Hepatocyte (in vitro differentiated cells): ENCODE measurements at regions not wholly inside any gene's neighbourhood (a gene's known extent, or its start where the extent isn't known, plus 50 kb on each side); places are given as distances from the start of the nearest gene placed in this dataset.

Experiments
- DNase-seq: peaks from one replicate; pipeline ENCODE4 v3.0.0-alpha.2; 2016; ENCODE audit warnings: low spot score
- H2AFZ ChIP-seq: fragments of 200-600 bp; sonication (generic); 2 replicates; pipeline ENCODE4 v1.6.0; 2016; ENCODE audit warnings: antibody characterized with exemption, mild to moderate bottlenecking
- H3K27ac ChIP-seq: fragments of 200-600 bp; sonication (generic); 2 replicates; pipeline ENCODE4 v1.5.1; 2016; ENCODE audit warnings: mild to moderate bottlenecking
- H3K27me3 ChIP-seq: fragments of 200-600 bp; sonication (generic); 2 replicates; pipeline ENCODE4 v1.6.1; 2016
- H3K36me3 ChIP-seq: fragments of 200-600 bp; sonication (generic); replicated peaks from 2 replicates; pipeline ENCODE4 v1.5.1; 2016; ENCODE audit warnings: low read depth; ENCODE audit not compliant: insufficient read depth
- H3K4me1 ChIP-seq: fragments of 200-600 bp; sonication (generic); 2 replicates; pipeline ENCODE4 v1.5.1; 2016; ENCODE audit warnings: mild to moderate bottlenecking, moderate library complexity; ENCODE audit not compliant: insufficient read depth
- H3K4me2 ChIP-seq: fragments of 200-600 bp; sonication (generic); 2 replicates; pipeline ENCODE4 v1.6.0; 2016
- H3K4me3 ChIP-seq: fragments of 200-600 bp; sonication (generic); 2 replicates; pipeline ENCODE4 v1.5.1; 2016; ENCODE audit warnings: mild to moderate bottlenecking
- H3K79me2 ChIP-seq: fragments of 200-600 bp; sonication (generic); 2 replicates; pipeline ENCODE4 v1.6.0; 2017; ENCODE audit warnings: mild to moderate bottlenecking
- H3K9me2 ChIP-seq: fragments of 200-600 bp; sonication (generic); replicated peaks from 2 replicates; pipeline ENCODE4 v1.6.0; 2017; ENCODE audit warnings: mild to moderate bottlenecking; ENCODE audit not compliant: insufficient read depth
- H3K9me3 ChIP-seq: fragments of 200-600 bp; sonication (generic); 2 replicates; pipeline ENCODE4 v1.5.1; 2016; ENCODE audit warnings: low read depth, mild to moderate bottlenecking
- H4K20me1 ChIP-seq: fragments of 200-600 bp; sonication (generic); 2 replicates; pipeline ENCODE4 v1.6.0; 2016; ENCODE audit warnings: mild to moderate bottlenecking; ENCODE audit not compliant: insufficient read depth, poor library complexity, severe bottlenecking
- EZH2 ChIP-seq: fragments of 200-600 bp; sonication (generic); IDR thresholded peaks from 2 replicates; pipeline ENCODE4 v1.6.1; 2016; ENCODE audit warnings: antibody characterized with exemption, mild to moderate bottlenecking, borderline replicate concordance
- EZH2phosphoT487 ChIP-seq: fragments of 200-600 bp; sonication (generic); IDR thresholded peaks from one replicate; pipeline ENCODE4 v1.6.1; 2018; ENCODE audit warnings: antibody characterized with exemption, mild to moderate bottlenecking, low read depth, moderate library complexity; ENCODE audit not compliant: unreplicated experiment, severe bottlenecking
- WGBS: methylation state at CpG from one replicate; pipeline ENCODE4 v1.1.6; 2016; ENCODE audit warnings: low lambda C conversion rate; ENCODE audit errors: missing lambda C conversion rate; 5-methylcytosine and 5-hydroxymethylcytosine counted together
- TF ChIP-seq, protein P1 (sequence below): fragments of 200-600 bp; sonication (generic); IDR thresholded peaks from 2 replicates; pipeline ENCODE4 v1.5.1; 2016; ENCODE audit warnings: antibody characterized with exemption, mild to moderate bottlenecking; ENCODE audit not compliant: poor library complexity

DNA sequence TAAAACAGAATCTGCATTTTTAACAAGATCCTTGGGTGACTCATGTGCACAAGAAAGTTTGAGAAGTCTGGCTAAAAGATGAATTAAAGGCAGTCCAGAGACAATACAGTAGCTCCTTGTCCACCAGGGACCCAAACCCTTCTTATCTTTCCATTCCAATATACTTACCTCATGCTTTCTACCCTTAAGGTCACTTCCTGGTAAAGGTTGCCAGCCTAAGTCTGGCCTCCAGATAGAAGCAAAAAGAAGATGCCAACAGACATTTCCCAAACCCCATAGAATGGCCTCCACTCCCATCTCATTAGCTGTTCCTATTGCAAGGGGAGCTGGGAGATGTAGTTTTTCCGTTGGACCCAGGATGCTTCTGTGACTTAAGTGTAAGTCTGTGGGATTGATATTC lies 101.4 kb upstream of the XYLT1 start:
- Histone ChIP-seq H3K4me3 (no peak overlapping the region), H4K20me1 (no peaks in the 10 kb centered on the region), H3K4me2 (peak overlapping the region; percentile 47), H3K36me3 (no peaks in the 10 kb centered on the region), H3K27ac (peak overlapping the region; percentile 71), H3K9me2 (no peaks in the 10 kb centered on the region), H2AFZ (no peak overlapping the region), H3K79me2 (no peaks in the 10 kb centered on the region), H3K9me3 (no peaks in the 10 kb centered on the region), H3K27me3 (no peaks in the 10 kb centered on the region), H3K4me1 (no peaks in the 10 kb centered on the region)
- DNase-seq = no peak
- TF ChIP-seq EZH2phosphoT487 (no peak), EZH2 (no peak)
- TF ChIP-seq, protein P1, sequence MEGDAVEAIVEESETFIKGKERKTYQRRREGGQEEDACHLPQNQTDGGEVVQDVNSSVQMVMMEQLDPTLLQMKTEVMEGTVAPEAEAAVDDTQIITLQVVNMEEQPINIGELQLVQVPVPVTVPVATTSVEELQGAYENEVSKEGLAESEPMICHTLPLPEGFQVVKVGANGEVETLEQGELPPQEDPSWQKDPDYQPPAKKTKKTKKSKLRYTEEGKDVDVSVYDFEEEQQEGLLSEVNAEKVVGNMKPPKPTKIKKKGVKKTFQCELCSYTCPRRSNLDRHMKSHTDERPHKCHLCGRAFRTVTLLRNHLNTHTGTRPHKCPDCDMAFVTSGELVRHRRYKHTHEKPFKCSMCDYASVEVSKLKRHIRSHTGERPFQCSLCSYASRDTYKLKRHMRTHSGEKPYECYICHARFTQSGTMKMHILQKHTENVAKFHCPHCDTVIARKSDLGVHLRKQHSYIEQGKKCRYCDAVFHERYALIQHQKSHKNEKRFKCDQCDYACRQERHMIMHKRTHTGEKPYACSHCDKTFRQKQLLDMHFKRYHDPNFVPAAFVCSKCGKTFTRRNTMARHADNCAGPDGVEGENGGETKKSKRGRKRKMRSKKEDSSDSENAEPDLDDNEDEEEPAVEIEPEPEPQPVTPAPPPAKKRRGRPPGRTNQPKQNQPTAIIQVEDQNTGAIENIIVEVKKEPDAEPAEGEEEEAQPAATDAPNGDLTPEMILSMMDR = no peak
- WGBS = 80% methylated on average over 1 of the region's 1 CpG

- peak; percentile 35 for DNase-seq
- WGBS = 64% methylated on average over 6 of the region's 6 CpGs
- H3K4me2 ChIP-seq = peak overlapping the region; percentile 47
- no peaks in the 10 kb centered on the region for H3K4me1 ChIP-seq
- H3K27ac ChIP-seq = peak overlapping the region; percentile 71
- TF ChIP-seq, protein P1 = no peak
- no peak for TF ChIP-seq EZH2
- no peak for TF ChIP-seq EZH2phosphoT487
- no peak overlapping the region for H3K4me3 ChIP-seq
- no peaks in the 10 kb centered on the region for H3K9me3 ChIP-seq
- H3K27me3 ChIP-seq = no peaks in the 10 kb centered on the region
- no peak overlapping the region for H2AFZ ChIP-seq
- H4K20me1 ChIP-seq = no peaks in the 10 kb centered on the region
- H3K9me2 ChIP-seq = no peaks in the 10 kb centered on the region
- H3K36me3 ChIP-seq = no peaks in the 10 kb centered on the region
- H3K79me2 ChIP-seq = no peaks in the 10 kb centered on the region
Observed at GRCh38 chr16:17571499-17572093, 100.8 kb upstream of the XYLT1 start.

- DNase-seq = no peak
- H3K79me2 ChIP-seq = no peaks in the 10 kb centered on the region
- H4K20me1 ChIP-seq = no peaks in the 10 kb centered on the region
- H3K36me3 ChIP-seq = no peaks in the 10 kb centered on the region
- no peak overlapping the region for H3K4me2 ChIP-seq
- H3K9me2 ChIP-seq = no peaks in the 10 kb centered on the region
- no peaks in the 10 kb centered on the region for H3K27me3 ChIP-seq
- no peak overlapping the region for H3K27ac ChIP-seq
- no peaks in the 10 kb centered on the region for H3K4me1 ChIP-seq
- H3K4me3 ChIP-seq = no peak overlapping the region
- H2AFZ ChIP-seq = no peak overlapping the region
- H3K9me3 ChIP-seq = no peaks in the 10 kb centered on the region
- WGBS = 88% methylated on average over 7 of the region's 7 CpGs
- TF ChIP-seq EZH2phosphoT487 (no peak), EZH2 (no peak)
- TF ChIP-seq, protein P1 = no peak
Observed at GRCh38 chr16:17568239-17568638, 97.5 kb upstream of the XYLT1 start.

GRCh38 chr16:17567455-17567854 lies 96.7 kb upstream of the XYLT1 start:
- no peaks in the 10 kb centered on the region for H3K9me3 ChIP-seq
- TF ChIP-seq EZH2 (no peak), EZH2phosphoT487 (no peak)
- no peaks in the 10 kb centered on the region for H3K4me1 ChIP-seq
- DNase-seq = no peak
- H3K27me3 ChIP-seq = no peaks in the 10 kb centered on the region
- no peaks in the 10 kb centered on the region for H3K9me2 ChIP-seq
- H4K20me1 ChIP-seq = no peaks in the 10 kb centered on the region
- H3K36me3 ChIP-seq = no peaks in the 10 kb centered on the region
- H3K79me2 ChIP-seq = no peaks in the 10 kb centered on the region
- 95% methylated on average over 7 of the region's 7 CpGs for WGBS
- no peak overlapping the region for H2AFZ ChIP-seq
- no peak overlapping the region for H3K4me2 ChIP-seq
- no peak overlapping the region for H3K27ac ChIP-seq
- H3K4me3 ChIP-seq = no peak overlapping the region
